Stimulated activated CD4-positive, alpha-beta T cell treated with anti-CD3 and anti-CD28 coated beads, TNF-alpha, amount 100 ng/mL, for 1 hour (primary cell): ENCODE measurements at regions not wholly inside any gene's neighbourhood (a gene's known extent, or its start where the extent isn't known, plus 50 kb on each side); places are given as distances from the start of the nearest gene placed in this dataset.
"Not testable (repeated sequence)": the region's sequence is repeated elsewhere in the genome, so short reads cannot be mapped to it uniquely, and the experiment has no call there.

Experiments
- DNase-seq, 3 donors: peaks; one replicate each; pipeline ENCODE4 v3.0.0-alpha.2; 2020; ENCODE audit warnings: low read depth in 3 of 3, low spot score in 1 of 3

DNA sequence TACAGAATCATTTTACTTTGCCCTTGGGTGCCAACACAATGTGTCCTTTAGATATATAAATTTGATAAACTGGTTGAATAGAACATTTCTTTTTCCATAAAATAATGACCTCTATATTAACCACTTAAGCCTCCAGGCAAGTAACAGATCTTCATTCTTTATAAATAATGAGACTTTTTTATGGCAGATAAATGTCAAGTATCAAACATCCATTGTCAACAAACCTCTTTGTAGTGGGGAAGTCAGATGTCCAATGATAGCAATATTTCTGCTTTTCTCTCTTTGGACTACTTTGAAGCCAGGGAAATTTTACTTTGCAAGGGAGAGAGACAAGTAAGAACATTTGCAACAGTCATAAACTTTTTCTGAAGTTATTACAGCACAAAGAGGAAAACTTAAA lies 841.2 kb downstream of the CDH8 start:
- no peak for DNase-seq

DNA sequence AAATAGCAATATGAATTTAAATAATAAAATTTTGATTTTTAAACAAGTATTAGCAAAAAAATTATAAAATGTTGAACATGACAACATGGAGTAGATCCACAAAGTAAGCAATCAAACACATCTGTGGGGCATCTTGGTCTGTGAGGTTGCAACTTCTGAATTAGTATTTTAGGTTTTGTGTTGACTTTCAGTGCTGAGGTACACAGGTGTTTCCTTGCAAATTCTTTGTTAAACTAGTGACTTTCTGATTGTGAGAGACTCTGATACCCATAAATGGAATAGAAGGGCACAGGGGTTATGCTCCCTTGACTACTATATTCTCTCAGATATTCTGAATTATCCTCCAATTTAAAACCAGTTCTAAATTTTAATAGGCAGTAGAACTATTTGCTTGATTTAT lies 841.7 kb downstream of the CDH8 start:
- no peak for DNase-seq

DNA sequence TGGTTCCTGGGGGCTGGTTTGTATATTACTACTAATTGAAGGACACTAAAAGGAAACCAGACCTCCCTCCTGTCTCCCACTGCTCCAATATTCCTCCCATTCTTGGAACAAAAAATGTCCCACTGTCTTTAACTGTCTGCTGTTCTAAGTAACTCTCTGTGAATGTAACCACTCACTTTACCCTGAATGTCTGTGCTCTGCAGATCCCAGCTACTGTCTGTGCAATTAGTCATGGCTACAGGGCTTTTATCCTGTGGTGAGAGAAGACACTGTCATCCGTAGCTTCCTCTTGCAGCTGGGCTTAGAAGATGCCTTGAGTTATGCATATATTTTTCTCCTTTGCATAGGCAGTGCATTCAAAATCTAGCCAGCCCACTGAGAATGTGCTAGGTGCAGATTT lies 853.8 kb downstream of the CDH8 start:
- DNase-seq: no peak

- no peak for DNase-seq
Observed at GRCh38 chr16:61181982-61182381, 854.3 kb downstream of the CDH8 start.

DNA sequence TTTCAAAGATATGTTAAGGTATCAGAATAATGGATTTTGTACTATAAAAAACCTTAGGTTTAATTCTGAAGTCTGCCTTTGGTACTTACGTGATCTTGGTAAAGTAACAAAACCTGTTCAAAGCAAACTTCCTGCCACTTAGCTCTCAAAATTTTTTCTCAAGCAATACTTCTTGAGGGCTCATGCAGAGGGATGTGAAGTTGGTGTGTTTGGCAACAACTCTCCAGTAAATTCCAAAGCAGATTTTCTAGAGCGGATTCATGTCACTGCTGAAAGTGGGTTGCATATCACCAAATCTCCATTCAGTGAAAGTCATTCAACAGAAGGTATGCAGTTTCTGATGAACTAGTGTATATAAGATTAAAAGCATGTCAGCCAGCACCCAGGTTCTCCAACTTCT lies 856.7 kb downstream of the CDH8 start:
- no peak for DNase-seq

DNA sequence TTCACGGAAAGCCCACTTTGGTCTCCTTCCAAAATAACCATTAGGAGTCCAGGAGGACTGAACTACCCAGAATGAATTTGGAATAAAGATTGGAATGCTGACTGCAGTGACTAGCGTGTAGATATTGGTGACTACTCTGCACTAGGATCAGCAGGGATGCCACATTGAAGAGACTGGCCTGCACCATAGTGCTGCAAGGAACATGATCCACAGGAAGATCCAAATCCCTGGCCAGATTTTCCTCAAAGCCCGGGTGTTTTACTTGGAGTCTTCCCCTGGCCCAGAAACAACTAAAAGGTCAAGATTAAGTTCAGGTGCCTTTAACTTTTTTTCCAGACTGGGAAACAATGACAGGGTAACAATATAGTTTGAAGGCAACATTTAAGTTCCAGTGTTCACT lies 870.4 kb downstream of the CDH8 start:
- DNase-seq: no peak

- DNase-seq: no peak
Observed at GRCh38 chr16:61150351-61150750, 885.9 kb downstream of the CDH8 start.

- no peak for DNase-seq
Observed at GRCh38 chr16:61149709-61150108, 886.5 kb downstream of the CDH8 start.

DNA sequence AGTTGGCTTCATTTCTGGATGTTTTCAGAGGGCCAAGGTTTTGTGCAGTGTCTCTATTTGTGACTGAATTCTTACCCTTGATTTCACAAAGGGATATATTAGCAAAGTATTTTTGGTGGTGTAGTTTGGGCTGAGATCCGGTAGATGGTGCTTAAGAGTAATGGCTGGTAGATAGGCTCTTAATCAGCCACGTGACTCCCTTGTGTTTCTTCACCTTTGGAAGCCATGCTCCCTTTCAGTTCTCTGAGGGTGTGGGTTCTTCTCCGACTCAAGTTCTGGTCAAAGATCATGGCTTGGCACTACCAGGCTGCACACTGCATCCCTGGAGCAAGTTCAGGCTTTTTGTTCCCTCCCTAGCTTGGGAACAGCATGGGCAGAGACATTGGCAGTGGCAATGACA lies 887.3 kb downstream of the CDH8 start:
- no peak for DNase-seq

DNA sequence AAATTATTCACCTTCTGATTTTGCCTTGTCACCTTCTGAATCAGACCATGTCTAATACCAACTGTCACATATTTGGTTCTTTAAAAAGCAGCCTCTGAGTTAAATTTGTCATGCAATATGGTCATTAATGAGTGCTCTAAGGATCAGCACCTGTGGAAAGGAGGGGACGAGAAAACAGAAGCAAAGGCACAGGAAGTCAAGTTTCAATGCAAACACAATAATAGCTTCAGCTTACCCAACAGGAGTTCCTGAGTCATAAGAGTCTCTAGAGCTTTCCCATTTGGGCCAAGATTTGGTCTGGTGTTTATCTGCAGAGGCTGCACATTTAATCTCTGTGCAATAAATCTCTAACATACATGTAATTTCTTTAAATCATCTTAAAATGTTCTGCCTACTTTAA lies 889.8 kb downstream of the CDH8 start:
- DNase-seq: no peak

DNA sequence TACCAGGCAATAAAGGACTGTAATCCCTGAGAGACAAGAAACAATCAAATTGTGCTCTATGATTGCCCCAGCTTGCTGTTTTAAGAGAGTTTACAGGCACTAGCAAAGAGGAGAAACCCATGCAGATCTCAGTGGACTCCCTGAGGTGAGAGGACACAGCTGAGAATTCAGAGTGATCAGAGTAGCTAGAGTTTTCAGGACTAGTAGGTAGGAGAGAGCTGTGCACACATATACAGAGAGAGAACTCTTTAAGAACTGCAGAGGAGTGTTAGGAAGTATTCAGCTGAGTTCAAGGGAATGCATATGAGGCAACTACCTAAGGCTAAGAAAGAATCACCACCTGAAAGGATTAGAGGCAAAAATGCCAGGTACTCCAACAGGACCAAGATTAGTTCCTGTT lies 904.8 kb downstream of the CDH8 start:
- DNase-seq: no peak

DNA sequence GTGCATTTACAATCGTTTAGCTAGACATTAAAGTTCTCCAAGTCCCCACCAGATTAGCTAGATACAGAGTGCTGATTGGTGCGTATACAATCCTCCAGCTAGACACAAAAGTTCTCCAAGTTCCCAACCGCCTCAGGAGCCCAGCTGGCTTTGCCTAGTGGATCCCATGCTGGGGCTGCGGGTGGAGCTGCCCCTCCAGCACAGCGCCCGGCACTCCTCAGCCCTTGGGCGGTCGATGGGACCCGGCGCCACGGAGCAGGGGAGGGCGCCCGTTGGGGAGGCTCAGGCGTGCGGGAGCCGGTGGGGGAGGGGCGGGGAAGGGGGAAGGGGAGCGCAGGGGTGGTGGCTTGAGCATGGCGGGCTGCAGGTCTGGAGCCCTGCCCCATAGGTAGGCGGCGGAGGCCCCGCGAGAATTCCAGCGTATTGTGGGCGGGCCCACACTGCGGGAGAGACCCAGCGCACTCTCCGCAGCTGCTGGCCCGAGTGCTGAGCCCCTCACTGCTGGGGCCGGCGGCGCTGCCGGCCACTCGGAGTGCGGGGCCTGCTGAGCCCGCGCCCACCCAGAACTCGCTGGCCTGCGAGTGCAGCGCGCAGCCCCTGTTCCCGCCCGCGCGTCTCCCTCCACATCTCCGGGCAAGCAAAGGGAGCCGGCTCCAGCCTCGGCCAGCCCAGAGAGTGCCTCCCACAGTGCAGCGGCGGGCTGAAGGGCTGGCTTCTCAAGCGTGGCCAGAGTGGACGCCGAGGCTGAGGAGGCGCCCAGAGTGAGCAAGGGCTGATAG lies 907.5 kb downstream of the CDH8 start:
- no peak for DNase-seq

GRCh38 chr16:61105544-61105943 lies 930.7 kb downstream of the CDH8 start:
- no peak for DNase-seq

DNA sequence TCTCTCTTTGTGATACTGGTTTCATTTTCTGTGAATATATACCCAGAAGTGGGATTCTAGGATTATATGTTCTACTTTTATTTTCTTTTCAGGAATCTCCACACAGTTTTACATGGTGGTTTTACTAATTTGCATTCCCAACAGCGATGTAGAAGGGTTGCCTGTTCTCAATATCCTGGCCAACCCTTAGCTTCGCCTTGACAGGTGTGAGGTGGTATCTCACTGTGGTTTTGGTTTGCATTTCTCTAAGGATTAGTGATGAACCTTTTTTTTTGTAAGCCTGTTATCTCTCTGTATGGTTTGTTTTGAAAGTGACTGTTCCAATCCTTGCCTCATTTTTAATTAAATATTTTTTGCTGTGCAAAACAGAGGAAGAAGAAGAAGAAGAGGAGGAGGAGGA lies 937.7 kb downstream of the CDH8 start:
- DNase-seq: no peak

DNA sequence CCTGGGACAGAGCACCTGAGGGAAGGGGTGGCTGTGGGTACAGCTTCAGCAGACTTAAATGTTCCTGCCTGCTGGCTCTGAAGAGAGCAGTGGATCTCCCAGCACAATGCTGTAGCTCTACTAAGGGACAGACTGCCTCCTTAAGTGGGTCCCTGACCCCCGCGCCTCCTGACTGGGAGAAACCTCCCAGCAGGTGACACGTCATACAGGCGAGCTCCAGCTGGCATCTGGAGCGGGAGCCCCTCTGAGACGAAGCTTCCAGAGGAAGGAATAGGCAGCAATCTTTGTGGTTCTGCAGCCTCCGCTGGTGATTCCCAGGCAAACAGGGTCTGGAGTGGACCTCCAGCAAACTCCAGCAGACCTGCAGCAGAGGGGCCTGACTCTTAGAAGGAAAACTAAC lies 944.9 kb downstream of the CDH8 start:
- DNase-seq: not testable (repeated sequence)

GRCh38 chr16:61083711-61084110 lies 952.5 kb downstream of the CDH8 start:
- DNase-seq: no peak

DNA sequence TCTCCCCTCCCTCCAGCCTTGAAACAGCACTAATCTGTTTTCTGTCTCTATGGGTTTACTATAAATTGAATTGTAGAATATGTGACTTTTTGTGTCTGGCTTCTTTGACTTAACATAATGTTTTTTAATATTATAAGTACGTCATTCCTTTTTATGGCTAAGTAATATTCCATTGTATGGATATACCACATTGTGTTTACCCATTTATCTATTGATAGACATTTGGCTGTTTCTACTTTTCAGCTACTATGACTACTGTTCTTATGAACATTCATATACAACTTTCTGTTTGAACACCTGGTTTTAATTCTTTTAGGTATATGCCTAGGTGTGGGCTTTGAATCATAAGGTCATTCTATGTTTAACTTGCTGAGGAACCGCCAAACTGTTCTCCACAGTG lies 961.9 kb downstream of the CDH8 start:
- DNase-seq: no peak

DNA sequence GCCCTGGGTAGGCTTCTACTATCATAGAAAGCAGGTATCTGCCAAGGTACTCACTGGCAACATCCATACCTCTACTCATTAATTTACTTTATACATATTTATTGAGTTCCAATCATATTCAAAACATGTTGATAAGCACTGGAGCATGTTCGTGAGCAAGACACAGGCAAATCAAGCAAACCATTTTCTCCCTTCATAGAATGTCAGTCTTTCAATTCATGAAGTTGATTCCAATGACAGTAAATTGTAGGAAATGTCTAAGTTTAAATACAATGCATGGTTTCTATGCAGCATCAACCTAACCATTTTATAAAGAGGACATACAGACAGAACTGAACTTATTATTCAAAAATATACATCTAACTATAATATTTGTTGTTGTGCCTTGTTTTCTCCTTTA lies 978.6 kb downstream of the CDH8 start:
- DNase-seq: no peak

GRCh38 chr16:61050547-61050946 lies 985.7 kb downstream of the CDH8 start:
- no peak for DNase-seq

GRCh38 chr16:61045931-61046330 lies 990.3 kb downstream of the CDH8 start:
- DNase-seq: no peak

- DNase-seq: no peak
Observed at GRCh38 chr16:61042737-61043136, 993.5 kb downstream of the CDH8 start.

GRCh38 chr16:61030616-61031015 lies 1005.6 kb downstream of the CDH8 start:
- DNase-seq: no peak

DNA sequence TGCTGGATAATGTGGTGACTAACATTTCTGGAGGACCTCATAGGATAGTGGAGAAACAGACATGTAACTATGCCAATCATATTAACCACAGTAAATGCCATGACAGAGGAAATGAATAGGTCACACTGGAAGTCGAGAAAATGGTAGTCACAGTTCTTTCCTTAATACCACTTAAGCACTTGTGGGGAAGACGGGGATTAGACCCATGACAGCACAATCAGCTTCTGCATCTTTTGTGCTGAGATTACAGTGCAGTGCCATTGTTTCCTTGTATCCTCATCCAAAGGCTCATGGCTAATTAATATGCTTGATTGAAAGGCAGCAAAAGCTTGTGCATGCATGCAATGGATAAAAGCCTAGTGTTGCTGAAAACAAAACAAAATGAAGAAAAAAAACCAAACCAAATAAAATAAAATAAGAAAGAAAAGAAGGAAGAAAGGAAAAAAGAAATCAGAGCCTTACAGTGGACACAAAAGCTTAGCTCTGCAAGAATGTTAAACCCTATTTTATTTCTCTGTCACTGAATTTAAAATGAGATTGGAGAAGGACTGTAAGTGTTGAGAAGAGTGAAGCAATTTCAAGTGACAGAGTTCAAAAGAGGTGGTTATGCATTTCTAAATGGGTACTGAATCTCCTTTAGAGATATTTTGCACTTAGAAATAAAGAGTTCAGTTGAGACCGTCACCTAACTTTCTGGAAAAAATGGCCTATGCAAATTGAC lies 1011.9 kb downstream of the CDH8 start:
- DNase-seq: no peak
